NCI-H1417 (cell line): ENCODE measurements at regions not wholly inside any gene's neighbourhood (a gene's known extent, or its start where the extent isn't known, plus 50 kb on each side); places are given as distances from the start of the nearest gene placed in this dataset.
"Not testable (repeated sequence)": the region's sequence is repeated elsewhere in the genome, so short reads cannot be mapped to it uniquely, and the experiment has no call there.

Experiments
- DNase-seq, 3 experiments: peaks; one replicate each; lab custom pipeline; 2025; lab: John Stamatoyannopoulos, UW

- no peak for DNase-seq
These were observed 599.5 kb upstream of the ZNF804A start for GRCh38 chr2:183998797-183999190.

GRCh38 chr2:184004289-184004947 is 593.9 kb upstream of the ZNF804A start:
- DNase-seq, result no peak

GRCh38 chr2:184004948-184005672 is 593.2 kb upstream of the ZNF804A start:
- no peak for DNase-seq

GRCh38 chr2:184006998-184007397 is 591.3 kb upstream of the ZNF804A start:
- DNase-seq, result peak; percentile 17 to 74 (median 34)

GRCh38 chr2:184026961-184027360 is 571.4 kb upstream of the ZNF804A start:
- DNase-seq, result no peak

GRCh38 chr2:184030245-184030644 is 568.1 kb upstream of the ZNF804A start:
- no peak for DNase-seq

- DNase-seq, result no peak
These were observed 567.3 kb upstream of the ZNF804A start for GRCh38 chr2:184030989-184031388.

GRCh38 chr2:184031402-184032147 is 566.8 kb upstream of the ZNF804A start:
- peak in 1 of 3 experiments; percentile 14 for DNase-seq

GRCh38 chr2:184032983-184033382 is 565.3 kb upstream of the ZNF804A start:
- no peak for DNase-seq

GRCh38 chr2:184037273-184037672 is 561.1 kb upstream of the ZNF804A start:
- DNase-seq, result no peak

- no peak for DNase-seq
These were observed 558.8 kb upstream of the ZNF804A start for GRCh38 chr2:184039493-184039892.

- no peak for DNase-seq
These were observed 558.1 kb upstream of the ZNF804A start for GRCh38 chr2:184040230-184040629.

GRCh38 chr2:184041077-184041476 is 557.3 kb upstream of the ZNF804A start:
- DNase-seq, result no peak

GRCh38 chr2:184041777-184042176 is 556.6 kb upstream of the ZNF804A start:
- DNase-seq, result no peak

- DNase-seq, result no peak
These were observed 550.8 kb upstream of the ZNF804A start for GRCh38 chr2:184047536-184047935.

GRCh38 chr2:184049566-184049965 is 548.8 kb upstream of the ZNF804A start:
- DNase-seq, result no peak

- peak in 2 of 3 experiments; percentile 17 to 58 for DNase-seq
These were observed 545.0 kb upstream of the ZNF804A start for GRCh38 chr2:184053326-184053725.

- not testable (repeated sequence) for DNase-seq
These were observed 543.9 kb upstream of the ZNF804A start for GRCh38 chr2:184054419-184054818.

GRCh38 chr2:184057910-184058309 is 540.4 kb upstream of the ZNF804A start:
- no peak for DNase-seq

GRCh38 chr2:184060268-184060667 is 538.1 kb upstream of the ZNF804A start:
- not testable (repeated sequence) for DNase-seq

GRCh38 chr2:184067502-184067901 is 530.8 kb upstream of the ZNF804A start:
- DNase-seq, result peak in 1 of 3 experiments; percentile 23

- no peak for DNase-seq
These were observed 525.9 kb upstream of the ZNF804A start for GRCh38 chr2:184072470-184072869.

- DNase-seq, result peak in 1 of 3 experiments; percentile 5
These were observed 519.8 kb upstream of the ZNF804A start for GRCh38 chr2:184078496-184078895.
